ENCODE measurements at regions not wholly inside any gene's neighbourhood (a gene's known extent, or its start where the extent isn't known, plus 50 kb on each side); places are given as distances from the start of the nearest gene placed in this dataset.

DNA sequence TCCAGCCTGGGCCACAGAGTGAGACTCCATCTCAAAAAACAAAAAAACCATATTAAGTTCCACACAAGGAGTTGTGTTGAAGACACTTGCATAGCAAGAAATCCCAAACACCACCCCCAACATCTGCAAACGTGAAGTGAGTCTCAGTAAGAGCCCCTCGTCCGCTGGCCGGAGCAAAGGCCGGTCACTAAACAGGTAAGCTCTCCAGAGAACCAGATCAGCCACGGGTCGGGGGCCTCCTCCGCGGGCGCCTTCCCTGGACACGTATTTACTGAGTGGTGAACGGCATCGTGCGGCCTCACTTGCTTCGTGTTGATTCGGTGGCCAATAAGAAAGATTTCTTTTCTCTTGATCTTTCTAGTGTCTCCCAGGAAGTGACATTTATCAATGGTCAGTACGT, 93.6 kb downstream of the MRPL36 start:
- DNase-seq (ENCODE audit: low read depth in 2 of 2), result no peak

DNA sequence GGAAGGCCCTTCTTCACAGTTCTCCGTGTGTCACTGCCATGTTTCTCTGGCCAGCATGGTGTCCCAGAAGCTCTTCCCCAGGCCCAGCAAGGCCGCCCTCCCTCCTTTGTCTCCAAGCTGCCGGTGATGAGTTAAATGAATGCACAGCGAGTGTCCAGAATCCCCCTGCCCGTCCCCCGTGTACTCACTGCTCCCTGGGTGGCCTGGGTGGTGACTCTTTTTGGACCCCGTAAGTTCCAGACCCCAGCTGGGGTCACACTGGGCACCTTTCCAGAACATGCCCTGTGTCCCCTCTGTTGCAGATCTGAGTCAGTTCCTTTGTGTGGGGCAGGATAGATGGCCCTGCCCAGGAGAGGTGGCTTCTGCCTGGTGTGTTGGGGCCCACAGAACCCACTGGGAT, 95.0 kb downstream of the MRPL36 start:
- DNase-seq (ENCODE audit: low read depth in 2 of 2), result no peak

DNA sequence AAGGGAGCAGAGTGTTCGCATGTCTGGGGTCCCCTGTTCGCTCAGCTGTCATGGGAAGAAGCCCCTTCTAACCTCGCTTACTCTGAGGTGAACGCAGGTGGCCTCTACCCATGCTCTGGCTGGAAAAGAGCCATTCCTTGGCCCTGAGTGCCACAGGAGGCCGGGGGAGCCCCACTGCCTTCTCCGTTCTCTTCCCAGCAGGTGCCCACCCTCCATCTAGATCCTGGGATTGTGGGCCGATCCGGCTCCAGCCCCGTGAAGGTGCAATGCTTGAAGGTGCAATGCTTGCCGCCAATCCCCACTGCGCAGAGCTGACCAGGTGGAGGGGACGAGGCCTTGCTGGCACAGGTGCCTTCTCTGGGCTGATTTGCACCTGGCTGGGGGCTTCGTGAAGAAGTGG, 95.4 kb downstream of the MRPL36 start:
- no peak for DNase-seq (ENCODE audit: low read depth in 2 of 2)

DNA sequence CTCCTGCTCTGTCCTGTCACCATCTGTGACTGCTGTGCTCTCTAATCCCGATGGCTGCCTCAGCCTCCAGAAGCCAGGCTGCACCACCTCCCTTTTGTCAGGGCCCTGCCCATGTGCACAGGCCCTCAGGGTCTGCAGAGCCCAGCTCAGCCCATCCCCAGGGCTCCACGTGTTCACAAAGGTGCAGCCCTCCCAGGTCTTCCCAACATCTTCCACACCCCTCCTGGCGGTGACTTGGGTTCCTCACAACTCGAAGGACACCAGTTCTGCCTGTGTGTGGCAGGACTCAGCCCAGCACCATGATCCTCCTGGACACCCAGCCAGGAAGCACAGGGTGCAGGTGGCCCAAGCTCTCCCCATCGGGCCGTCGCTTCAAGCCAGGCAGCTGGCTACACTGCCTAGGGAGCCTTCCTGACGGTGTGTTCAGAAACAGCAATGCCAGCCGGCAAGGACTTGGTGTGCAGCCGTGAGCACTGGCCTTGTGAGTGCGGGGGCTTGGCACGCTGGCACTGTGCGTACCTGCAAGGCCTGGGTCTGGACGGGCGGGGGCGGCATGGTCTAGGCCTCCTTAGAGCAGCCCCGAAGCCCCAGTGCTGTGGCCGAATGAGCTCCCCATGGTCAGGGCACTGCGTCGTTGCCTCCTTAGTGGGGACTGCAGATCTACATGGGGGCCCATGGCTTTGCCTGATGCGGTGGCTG, 96.1 kb downstream of the MRPL36 start:
- DNase-seq (ENCODE audit: low read depth in 2 of 2), result no peak

DNA sequence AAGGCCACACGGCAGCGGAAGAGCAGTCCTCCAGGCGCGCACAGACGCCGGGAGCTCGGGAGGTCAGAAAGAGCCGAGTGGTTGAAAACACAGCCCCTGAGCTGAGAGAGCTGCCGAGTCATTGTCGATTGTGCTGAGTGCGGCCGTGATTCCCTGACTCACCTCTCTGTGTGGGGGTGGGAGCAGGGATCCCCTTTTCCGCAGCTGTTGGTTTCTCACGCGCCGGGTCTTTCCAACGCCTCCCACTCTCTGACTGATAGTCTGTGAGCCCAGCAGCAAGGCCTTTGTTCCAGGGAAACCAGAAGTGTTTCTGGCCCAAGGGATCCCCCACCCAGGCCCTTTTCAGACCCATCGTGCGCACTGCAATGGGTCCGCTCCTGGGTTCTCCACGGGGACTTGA, 97.3 kb downstream of the MRPL36 start:
- DNase-seq (ENCODE audit: low read depth in 2 of 2), result no peak

DNA sequence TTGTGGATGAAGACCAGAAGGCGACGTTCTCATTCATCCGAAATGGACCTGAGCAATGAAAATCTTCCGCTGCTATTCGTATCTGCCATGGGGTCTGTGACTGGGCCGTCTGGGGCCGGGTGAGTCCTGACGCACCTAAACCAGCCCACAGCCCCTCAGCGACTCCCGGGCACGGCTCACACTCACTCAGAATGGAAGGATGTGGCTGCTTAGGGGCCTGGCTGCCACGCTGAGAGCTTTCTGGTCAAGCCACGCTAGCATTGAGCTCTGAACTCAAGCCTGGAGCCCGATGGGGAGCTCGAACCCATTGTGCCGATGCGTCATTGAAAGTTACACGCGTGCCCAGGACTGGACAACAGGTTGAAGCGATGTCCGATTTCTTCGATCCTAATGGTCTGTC, 97.8 kb downstream of the MRPL36 start:
- DNase-seq (ENCODE audit: low read depth in 2 of 2), result no peak

DNA sequence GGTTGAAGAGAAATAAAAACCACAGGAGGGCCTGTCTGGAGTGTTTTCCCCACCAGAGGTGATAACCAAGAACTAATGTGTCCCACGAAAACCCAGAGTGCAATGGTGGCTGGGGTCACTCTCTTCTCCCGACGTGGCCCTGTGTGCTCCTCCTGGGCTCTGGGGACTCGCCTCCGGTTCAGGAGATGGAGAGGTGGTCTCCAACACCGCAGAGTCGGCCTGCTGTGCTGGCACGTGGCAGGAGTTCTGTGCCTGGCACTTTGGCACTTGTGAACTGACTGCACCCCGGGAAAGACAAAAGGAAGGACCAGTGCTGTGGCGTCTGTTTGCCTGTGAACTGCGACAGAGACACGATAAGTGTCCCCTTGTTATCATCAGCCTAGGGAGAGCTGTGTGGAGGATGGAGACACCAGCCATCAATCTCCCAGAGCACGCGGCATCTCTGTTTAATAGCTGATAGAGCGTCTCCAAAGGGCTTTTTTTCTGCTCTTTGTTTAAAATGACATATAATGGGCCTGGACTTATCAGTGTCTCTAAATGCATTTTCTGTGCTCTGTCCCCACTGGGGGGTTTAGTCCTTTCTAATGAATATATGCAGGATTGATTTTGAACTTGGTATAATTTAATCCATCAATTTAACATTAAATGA, 98.3 kb downstream of the MRPL36 start:
- DNase-seq (ENCODE audit: low read depth in 2 of 2), result no peak

DNA sequence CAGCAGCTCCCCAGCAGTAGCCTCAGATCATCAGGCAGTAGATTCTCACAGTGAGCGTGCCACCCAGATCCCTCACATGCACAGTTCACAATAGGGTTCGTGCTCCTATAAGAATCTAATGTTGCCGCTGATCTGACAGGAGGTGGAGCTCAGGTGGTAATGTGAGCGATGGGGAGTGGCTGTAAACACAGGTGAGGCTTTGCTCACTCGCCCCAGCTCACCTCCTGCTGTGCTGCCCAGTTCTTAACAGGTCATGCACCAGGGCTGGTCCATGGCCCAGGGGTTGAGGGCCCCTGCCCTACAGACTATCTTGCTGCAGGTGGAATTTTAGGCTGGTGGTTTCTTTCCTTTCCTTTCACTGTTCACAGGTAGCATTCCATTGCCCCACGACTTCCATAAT, 100.2 kb downstream of the MRPL36 start:
- no peak for DNase-seq (ENCODE audit: low read depth in 2 of 2)

DNA sequence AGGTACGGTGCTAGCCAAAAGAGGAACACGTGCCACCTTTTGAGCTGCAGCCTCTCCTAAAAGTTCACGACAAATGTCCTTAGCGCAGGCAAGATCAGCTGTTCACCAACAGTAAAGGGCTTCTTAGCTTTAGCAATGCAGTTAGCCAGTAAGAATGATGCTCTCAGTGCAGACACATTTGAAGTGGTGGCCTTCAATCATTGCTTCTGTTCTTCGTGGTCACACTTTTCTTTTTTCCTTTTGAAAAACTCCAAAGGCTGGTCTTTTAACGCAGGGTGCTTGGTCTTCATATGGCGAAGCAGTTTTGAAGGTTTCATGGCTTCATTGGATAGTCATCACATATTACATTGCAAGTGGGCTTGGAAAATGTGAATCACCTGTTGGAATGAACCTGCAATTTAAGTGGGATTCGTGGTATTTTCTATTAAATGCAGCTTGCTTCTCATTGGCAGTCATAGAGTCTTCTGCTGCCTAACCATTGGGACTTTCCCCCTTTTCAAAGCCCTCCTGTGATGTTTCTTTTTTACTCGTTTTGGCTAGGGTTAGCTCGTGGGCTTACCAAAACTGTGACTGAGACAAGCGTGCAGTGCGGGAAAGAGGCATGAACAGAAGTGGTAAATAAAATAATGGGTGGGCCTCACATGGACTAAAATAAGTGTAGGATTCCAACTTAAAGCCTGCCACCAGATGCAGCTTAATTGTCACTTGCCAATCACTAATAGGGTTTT, 100.9 kb downstream of the MRPL36 start:
- DNase-seq (ENCODE audit: low read depth in 2 of 2), result no peak

DNA sequence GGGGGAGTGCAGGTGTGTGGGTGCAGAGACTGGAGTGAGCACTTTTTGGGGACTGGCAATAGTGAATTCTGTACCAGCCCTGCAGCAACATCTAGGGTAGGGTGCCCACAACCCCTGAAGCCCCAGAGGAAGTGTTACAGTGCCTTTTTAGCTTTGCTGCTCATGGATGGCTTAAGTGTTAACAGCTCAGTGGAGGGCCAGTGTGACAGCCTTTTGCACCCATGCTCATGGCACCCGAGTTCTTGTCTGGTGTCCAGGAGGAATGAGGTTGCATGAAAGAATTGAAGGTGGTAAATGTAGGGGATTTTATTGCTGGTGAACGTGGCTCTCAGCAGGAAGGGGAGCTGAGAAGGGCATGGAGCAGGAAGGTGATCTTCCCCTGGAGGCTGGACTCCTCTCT, 107.3 kb downstream of the MRPL36 start:
- DNase-seq (ENCODE audit: low read depth in 2 of 2), result no peak

DNA sequence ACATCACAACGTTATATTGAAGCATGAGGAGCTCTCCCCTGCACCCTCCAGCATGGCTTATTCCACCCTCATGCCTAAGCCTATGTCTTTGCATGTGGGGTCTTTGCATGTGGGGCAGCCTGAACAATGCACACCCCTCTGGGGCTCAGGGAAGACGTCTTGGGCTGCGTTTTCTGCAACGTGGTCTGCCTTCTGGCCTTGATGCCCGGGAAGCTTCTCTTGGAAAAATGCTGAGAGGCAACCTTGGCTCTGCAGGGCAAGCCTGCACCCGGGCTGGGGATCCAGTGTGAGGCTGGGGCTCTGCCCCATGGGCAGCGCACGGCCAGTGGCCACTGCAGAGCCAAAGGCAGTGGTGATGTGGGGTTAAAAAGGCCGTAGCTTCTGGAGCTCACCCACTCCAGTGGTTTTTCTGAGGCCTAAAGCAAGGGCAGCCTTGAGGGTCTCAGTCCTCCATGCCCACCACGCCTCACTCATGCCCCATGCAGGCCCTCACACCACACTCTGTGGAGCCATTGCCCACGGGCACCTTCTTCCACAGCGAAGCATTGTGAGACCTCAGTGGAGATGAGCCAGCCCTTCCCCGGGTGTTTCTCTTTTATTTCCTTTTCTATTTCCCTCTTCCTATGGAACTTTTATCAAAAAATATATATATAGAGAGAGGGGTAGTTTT, 112.2 kb downstream of the MRPL36 start:
- DNase-seq (ENCODE audit: low read depth in 2 of 2), result no peak

DNA sequence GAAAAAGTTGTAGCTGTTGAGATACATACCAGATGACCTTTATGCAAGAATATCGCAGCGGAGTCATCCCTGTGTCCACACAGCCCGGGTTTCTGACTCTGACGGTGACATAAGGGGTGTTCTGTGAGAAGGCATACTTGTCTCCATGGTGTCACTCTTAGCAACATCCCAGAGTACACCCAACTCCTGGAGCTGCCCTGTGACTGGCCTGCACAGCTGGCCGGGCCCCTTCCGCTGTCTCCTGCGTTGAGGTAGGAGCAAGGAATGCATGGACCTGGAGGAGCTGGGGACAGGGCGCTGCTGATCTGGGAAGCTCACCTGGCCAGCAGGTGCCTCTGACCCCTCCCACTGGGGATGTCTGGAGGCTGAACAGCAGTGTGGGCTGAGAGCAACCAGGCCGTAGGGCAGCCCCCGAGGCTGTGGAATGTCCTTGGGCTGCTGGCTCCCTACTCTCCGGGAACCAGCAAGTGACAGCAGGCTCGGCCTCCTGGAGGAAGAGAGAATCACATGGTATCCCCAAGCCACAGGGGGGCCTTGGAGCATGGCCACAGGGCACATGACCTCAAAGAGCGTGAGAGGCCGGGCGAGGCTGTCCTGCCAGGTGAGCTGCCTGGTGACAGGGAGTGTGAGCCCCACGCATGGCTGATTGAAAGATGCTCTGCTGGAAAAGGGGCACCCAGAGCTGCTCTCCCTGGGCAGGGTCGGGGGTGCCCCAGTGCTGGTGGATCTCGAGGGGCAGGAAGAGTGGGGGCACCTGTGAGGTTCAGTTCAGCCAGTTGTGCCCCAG, 113.4 kb downstream of the MRPL36 start:
- no peak for DNase-seq (ENCODE audit: low read depth in 2 of 2)

DNA sequence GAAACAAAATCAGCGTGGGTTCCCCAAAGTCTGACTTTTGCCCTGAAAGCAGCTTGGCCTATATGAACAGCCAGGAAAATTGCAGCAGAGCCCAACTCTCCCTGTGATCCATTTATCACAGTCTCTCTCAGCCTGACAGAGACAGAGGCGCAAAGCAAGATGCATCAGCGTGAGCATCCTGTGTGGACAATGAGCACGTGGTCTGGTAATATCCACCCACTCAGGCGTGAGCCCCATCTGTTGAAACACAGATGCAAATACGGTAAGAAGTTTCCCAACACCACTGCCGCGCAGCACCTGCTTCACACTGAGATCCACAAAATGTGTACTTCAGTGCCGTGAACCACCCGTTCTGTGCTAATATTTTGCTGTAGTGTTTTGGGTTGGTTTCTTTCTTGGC, 114.6 kb downstream of the MRPL36 start:
- no peak for DNase-seq (ENCODE audit: low read depth in 2 of 2)

DNA sequence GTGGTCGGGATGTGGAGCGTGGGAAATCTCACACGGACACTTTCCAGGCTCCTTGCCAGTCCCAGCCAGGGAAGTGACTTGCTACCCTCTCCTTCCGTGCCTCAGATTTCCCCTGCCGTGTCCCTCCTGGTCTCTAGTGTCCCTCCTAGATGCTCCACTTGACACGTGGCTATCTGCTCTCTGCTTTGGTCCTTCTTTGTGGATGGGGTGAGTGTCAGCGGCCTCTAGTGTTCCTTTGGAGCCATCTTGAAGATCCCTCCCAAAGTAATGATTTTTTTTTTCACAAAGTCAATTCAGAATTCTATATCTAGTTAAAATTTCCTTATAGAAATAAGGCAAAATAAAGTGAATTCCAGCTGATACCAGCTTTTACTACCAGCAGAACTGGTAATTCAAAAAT, 117.7 kb downstream of the MRPL36 start:
- no peak for DNase-seq (ENCODE audit: low read depth in 2 of 2)

DNA sequence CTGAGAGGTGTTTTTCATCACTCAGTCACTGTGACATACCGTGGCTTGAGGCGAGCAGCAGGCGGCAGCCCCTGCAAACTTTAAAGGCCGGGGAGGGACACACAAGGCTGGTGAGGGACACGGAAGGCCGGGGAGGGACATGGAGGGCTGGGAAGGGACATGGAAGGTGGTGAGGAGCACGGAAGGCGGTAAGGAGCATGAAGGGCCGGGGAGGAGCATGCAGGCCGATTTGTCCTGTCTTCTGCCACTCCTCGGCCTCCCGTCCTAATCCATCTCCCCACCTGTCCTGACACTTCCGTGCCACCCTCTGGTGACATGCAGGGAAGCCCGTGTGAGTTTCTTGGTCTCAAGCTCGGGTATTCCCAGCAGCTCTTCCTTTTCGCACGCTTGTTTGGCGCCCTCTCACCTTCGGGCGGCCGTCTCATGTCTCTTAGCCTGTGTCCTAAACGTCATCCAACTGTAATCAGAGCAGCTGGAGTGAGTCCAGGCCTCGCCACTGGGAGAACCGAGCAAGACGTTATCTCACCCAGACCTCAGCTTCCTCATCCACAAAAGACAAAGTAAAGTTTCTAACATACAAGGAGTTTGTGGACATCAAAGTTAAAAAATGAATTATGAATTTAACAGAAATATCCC, 126.5 kb downstream of the MRPL36 start:
- DNase-seq (ENCODE audit: low read depth in 2 of 2), result no peak

DNA sequence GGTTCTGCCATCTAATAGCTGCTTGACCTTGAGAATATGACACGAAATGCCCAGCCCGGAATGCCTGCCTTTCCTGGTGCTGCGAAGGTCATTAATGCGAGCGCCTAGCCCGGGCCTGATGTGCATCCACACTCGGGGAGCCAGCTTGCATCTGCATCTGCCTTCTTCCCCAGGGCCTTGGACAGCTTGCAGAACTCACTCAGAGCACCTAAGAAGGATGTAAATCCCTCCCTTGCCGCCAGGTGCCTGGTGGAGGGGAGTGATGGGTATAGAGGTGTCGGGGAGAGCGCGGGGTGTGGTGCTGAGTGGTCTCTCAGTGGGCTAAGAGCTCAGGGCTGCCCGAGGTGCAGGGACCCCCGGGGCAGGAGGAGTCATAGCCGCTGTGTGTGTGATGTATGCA, 127.2 kb downstream of the MRPL36 start:
- DNase-seq (ENCODE audit: low read depth in 2 of 2), result no peak

DNA sequence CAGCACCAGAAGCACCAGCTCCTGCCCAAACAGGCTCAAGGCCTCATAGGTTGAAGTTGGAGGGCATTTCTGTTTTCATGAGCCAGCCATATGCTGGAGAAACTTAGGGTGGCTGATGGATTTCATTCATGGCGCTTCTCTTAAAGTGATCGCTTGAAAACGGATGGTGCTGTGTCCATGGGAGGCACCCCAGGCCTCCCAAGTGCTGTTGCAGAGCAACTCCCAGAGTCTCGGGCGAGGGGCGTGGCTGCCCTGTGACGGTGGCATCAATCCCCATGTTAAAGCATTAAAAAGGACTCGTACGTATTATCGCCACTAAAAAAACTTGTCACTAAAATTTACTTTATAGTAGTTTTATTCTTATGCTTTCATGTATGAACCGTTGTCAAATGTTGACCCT, 128.3 kb downstream of the MRPL36 start:
- no peak for DNase-seq (ENCODE audit: low read depth in 2 of 2)

DNA sequence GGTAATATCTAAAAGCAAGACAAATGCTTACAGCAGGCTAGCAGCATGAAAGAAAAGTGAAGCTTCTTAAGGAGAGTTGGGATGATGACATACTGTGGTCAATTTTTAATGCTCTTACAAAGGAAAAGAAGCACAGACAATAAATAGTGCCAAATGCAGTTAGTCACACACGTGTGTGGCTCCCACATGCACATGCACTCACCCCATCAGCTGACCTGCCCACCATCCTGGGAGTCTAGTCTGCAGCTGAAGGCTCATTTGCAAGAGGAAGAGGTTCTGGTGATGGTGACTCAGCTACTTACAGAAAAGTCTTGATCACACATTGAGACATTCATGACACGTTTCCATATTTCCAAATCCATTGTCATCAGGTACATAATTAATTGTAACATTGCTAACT, 129.3 kb downstream of the MRPL36 start:
- no peak for DNase-seq (ENCODE audit: low read depth in 2 of 2)

DNA sequence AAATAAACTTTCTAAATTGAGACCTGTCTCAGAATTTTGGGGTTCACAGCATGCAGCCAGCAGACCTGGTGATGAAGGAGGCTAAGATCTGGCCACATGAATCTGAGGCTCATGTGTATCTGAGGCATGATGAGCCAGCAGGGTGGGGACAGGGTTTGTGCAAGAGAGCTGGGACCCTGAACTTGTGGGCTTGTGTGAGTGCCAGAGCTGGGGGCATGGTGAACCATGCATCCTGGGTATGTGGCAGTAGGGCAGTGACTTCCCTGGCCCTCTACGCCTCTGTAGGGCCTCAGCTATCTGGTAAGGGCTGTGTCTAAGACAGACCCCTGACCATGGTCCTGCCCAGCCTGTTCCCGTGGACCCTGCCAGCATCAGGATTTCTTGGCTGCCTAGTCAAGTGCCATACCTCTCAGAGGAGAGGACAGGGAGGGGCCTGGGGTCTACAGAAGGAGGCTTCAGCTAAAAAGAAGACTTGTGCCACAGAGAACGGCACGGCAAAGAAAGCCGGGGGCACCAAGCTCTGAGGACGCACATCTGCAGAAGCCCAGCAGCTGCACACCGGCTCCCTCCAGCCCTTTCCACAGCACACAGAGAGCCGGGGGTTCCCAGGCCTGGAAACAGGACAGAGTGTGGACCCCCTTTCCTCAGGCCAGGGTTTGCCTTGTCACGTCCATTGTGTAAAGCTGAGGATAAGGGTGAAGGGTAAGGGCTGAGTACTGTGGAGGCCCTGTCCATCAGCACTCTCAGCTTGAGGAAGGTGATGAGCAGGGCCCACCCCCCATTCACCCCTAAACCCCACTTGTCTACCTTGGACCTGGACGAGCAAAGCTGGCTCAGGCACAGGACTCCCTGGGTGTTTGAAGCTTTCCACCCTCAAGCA, 130.1 kb downstream of the MRPL36 start:
- DNase-seq (ENCODE audit: low read depth in 2 of 2), result no peak

DNA sequence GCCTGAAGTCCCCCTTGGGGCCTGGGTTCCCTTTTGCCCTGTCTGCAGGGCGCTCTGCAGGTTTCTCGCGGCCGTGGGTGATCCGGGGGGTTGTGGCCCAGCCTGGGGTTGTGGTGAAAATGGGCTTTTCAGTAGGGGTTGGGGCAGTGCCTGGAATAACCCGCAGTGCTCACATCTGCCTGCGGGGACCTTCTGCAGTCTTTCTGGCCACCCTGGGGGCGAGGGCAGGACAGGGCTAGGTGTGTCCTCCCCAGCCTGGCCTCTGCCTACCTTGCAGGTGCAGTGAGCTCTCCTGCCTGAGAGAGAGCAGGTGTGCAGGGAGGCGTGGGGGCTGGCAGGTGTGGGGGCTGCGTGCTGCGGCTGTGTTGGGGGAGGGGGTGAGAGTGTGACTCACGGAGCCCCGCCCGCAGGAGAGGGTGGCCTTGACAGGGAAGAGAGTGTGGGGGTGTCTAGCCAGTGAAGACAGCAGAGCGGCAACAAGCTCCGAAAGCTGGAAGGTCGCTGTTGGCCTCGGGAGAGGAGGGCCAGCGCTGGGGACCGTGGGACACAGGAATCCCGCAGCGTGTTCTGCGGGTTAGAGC, 131.4 kb downstream of the MRPL36 start:
- no peak for DNase-seq (ENCODE audit: low read depth in 2 of 2)

Measured in stimulated activated CD4-positive, alpha-beta T cell treated with anti-CD3 and anti-CD28 coated beads, Interleukin-1b, Interleukin-23, amount 100 ng/mL, for 1 hour (primary cell).